AG04450 (cell line): ENCODE measurements at regions not wholly inside any gene's neighbourhood (a gene's known extent, or its start where the extent isn't known, plus 50 kb on each side); places are given as distances from the start of the nearest gene placed in this dataset.

Experiments used
- CTCF ChIA-PET: fragments of 300-600, 350-600 bp; formaldehyde crosslinking; extraction: SDS; loops from one replicate; lab custom pipeline; 2022; ENCODE audit warnings: antibody characterized with exemption, inconsistent platforms; lab: Charles Lee
- POLR2A ChIA-PET: fragments of 350-600 bp; formaldehyde crosslinking; extraction: SDS; loops from one replicate; lab custom pipeline; 2021; ENCODE audit warnings: antibody characterized with exemption, inconsistent platforms; lab: Yijun Ruan, JAX
- DNase-seq: peaks from one replicate; pipeline ENCODE4 v3.0.0-alpha.2; 2011; ENCODE audit warnings: low read depth, low spot score
- H3K27ac ChIP-seq: one replicate; pipeline ENCODE4 v1.5.1; 2012; ENCODE audit warnings: low read depth, low read length, control low read depth
- H3K27me3 ChIP-seq: one replicate; pipeline ENCODE4 v1.6.0; 2012; ENCODE audit warnings: low read length; ENCODE audit not compliant: control insufficient read depth, insufficient read depth
- H3K4me3 ChIP-seq: 2 replicates; pipeline ENCODE4 v1.5.1; 2011; ENCODE audit warnings: mild to moderate bottlenecking, low read depth, low read length, control low read depth
- H3K9me3 ChIP-seq: 2 replicates; pipeline ENCODE4 v1.5.1; 2012; ENCODE audit warnings: low read length; ENCODE audit not compliant: control insufficient read depth, insufficient read depth
- TF ChIP-seq, protein P1 (sequence below): IDR thresholded peaks from 2 replicates; pipeline ENCODE4 v1.5.1; 2011; ENCODE audit warnings: low read depth, low read length, control low read depth, inconsistent platforms

DNA sequence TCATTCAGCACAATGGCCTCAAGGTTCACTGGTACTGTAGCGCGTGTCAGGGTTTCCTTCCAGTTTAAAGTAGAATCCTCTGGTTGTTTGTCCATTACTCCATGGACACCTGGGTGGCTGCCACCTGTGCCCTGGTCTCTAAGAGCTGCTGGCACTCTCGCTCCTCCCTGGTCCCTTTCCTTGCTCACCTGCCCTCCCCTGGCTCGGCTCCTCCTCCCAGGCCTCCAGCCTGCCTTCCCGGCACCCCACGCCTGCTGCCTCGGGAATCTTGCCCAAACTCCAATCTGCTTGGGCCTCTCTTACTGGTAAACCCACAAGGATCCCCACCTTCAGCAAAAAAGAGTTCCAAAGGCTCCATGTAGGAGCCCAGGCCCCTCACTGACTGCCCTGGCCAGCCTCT lies 154.4 kb upstream of the DIO3 start:
- Histone ChIP-seq H3K27ac (no peak overlapping the region), H3K4me3 (no peak overlapping the region), H3K27me3 (peaks cover 4% of the 10 kb centered on the region), H3K9me3 (peaks cover 18% of the 10 kb centered on the region; the same call in 1 of the 2 replicates)
- ChIA-PET POLR2A (no interaction called here), CTCF (no interaction called here)
- no peak for DNase-seq
- TF ChIP-seq, protein P1, sequence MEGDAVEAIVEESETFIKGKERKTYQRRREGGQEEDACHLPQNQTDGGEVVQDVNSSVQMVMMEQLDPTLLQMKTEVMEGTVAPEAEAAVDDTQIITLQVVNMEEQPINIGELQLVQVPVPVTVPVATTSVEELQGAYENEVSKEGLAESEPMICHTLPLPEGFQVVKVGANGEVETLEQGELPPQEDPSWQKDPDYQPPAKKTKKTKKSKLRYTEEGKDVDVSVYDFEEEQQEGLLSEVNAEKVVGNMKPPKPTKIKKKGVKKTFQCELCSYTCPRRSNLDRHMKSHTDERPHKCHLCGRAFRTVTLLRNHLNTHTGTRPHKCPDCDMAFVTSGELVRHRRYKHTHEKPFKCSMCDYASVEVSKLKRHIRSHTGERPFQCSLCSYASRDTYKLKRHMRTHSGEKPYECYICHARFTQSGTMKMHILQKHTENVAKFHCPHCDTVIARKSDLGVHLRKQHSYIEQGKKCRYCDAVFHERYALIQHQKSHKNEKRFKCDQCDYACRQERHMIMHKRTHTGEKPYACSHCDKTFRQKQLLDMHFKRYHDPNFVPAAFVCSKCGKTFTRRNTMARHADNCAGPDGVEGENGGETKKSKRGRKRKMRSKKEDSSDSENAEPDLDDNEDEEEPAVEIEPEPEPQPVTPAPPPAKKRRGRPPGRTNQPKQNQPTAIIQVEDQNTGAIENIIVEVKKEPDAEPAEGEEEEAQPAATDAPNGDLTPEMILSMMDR = no peak

DNA sequence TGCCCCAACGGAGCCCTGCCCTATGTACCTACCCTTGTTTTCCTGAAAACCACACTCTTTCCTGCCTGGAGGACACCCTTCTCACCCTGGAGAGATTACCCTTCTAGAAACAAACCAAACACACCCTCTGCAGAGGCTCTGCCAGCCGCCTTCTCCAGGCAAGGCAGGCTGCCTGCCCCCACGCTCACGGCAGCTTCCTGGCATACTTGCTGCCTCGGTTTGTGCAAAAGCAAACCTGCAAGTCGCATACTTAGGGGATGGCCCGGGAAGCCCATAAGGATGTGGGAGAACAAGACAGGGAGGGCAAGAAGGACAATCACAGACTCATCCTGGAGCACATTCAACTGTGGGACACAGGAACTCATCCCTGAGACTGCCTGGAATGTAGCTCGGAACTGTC lies 154.0 kb upstream of the DIO3 start:
- TF ChIP-seq, protein P1 = no peak
- Histone ChIP-seq H3K4me3 (no peak overlapping the region), H3K27me3 (peaks cover 7% of the 10 kb centered on the region), H3K27ac (no peak overlapping the region), H3K9me3 (peaks cover 17% of the 10 kb centered on the region; the same call in 1 of the 2 replicates)
- DNase-seq = no peak
- ChIA-PET CTCF (no interaction called here), POLR2A (no interaction called here)

DNA sequence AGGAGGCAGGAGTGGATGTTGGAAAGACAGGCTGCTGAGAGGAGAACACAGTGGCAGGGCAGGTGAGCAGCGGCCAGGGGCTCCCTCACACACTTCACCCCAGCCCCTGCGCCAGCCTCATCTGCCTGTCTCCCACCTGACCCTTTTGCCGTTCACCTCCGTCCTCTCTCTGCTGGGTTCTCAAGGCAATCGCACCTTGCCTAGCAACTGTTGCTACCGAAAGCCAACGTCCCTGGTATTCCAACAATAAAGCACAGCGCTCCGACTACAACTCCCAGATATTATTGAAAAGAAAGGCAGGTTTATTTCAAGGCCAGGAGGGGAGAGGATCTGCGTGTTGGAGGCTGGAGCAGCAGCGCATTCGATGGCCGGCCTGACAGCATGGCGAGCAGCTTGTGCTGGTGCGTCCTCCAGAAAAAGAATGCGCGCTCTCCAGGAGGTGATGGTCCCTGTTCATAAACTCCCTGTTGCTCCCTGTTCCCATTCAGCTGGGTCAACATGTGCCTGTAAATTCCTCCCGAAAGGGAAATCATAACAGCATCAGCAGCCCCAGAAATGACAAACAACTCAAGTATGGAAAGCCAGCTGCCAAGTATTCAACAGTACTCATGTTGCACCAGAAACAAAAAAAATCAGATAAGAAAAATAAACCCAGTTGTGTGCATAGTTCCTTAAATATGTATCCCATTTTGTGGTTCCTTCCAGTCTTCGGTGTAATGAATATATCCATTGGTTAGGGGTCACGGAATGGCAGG lies 153.0 kb upstream of the DIO3 start:
- Histone ChIP-seq H3K27me3 (peaks cover 9% of the 10 kb centered on the region), H3K27ac (peak overlapping the region; percentile 21), H3K9me3 (peaks cover 14% of the 10 kb centered on the region; the same call in 1 of the 2 replicates), H3K4me3 (no peak overlapping the region)
- TF ChIP-seq, protein P1 = no peak
- DNase-seq = peak; percentile 33
- POLR2A ChIA-PET = no interaction called here
- CTCF ChIA-PET = no interaction called here

DNA sequence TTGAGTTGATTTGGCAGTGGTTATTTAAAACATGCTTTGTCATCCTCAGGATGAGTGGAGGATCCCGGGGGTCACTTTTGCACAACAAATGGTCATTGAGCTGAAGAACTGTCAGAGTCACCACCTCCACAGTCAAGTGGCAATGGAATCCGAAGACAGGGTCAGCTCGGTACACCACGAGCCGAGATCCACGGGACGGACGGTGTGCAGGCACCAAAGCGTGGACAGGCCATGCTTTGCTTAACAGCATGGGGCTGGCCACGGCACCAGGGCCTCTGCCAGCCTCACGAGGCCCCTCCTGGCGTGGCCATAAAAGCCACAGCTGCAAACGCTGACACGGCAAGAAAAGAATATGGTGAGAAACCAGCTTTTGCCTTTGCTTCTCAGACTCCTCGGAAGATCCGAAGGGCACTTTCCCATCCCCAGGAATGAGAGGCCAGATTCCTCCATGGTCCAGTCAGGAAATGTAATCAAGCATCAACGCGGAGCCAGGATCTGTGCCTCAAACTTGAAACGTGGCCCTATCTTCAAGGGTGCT lies 152.2 kb upstream of the DIO3 start:
- TF ChIP-seq, protein P1 = no peak
- DNase-seq = no peak
- POLR2A ChIA-PET = no interaction called here
- no peak overlapping the region for H3K4me3 ChIP-seq
- H3K27me3 ChIP-seq = peaks cover 10% of the 10 kb centered on the region
- CTCF ChIA-PET = no interaction called here
- H3K9me3 ChIP-seq = peaks cover 11% of the 10 kb centered on the region; the same call in 1 of the 2 replicates
- H3K27ac ChIP-seq = no peak overlapping the region

DNA sequence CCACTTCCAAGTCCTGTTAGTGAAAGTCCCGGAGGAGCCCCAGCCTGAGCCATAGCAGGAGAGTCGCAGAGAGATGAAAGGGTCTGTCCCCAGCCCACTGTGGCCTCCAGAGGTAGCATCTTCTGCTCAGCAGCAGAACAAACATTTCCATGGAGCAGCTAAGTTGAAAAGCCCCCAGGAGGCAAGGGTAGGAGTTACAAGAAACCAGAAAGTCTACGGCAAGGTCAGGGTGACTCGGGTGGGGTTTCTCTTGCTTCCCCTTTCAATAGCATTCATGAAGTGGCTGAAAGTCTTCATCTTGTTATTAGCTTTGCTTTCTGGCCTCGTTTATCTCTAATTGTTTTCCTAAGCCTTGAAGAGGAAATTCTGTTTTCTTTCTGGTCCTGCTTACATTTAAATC lies 151.2 kb upstream of the DIO3 start:
- Histone ChIP-seq H3K27ac (no peak overlapping the region), H3K9me3 (peaks cover 11% of the 10 kb centered on the region; the same call in 1 of the 2 replicates), H3K4me3 (no peak overlapping the region), H3K27me3 (peaks cover 7% of the 10 kb centered on the region)
- POLR2A ChIA-PET = no interaction called here
- CTCF ChIA-PET = no interaction called here
- TF ChIP-seq, protein P1 = no peak
- no peak for DNase-seq
